Activated T-cell treated with anti-CD3 and anti-CD28 coated beads, Interleukin-2, amount 50 U/mL, for 24 hours (primary cell): ENCODE measurements at regions not wholly inside any gene's neighbourhood (a gene's known extent, or its start where the extent isn't known, plus 50 kb on each side); places are given as distances from the start of the nearest gene placed in this dataset.
"Not testable (repeated sequence)": the region's sequence is repeated elsewhere in the genome, so short reads cannot be mapped to it uniquely, and the experiment has no call there.

Source experiments
- DNase-seq: peaks from one replicate; pipeline ENCODE4 v3.0.0-alpha.2; 2020
- H3K27ac Mint-ChIP-seq: 2 replicates; pipeline ENCODE4 v1.8.0; 2020; ENCODE audit warnings: mild to moderate bottlenecking, mixed read lengths
- H3K27me3 Mint-ChIP-seq: 2 replicates; pipeline ENCODE4 v1.8.0; 2020; ENCODE audit warnings: mixed read lengths
- H3K36me3 Mint-ChIP-seq: 2 replicates; pipeline ENCODE4 v1.8.0; 2020; ENCODE audit warnings: low read depth, mixed read lengths
- H3K4me1 Mint-ChIP-seq: 2 replicates; pipeline ENCODE4 v1.8.0; 2020; ENCODE audit warnings: low read depth, mixed read lengths
- H3K4me3 Mint-ChIP-seq: 2 replicates; pipeline ENCODE4 v1.8.0; 2020; ENCODE audit warnings: mild to moderate bottlenecking, moderate library complexity, mixed read lengths
- H3K9me3 Mint-ChIP-seq: 2 replicates; pipeline ENCODE4 v1.8.0; 2020; ENCODE audit warnings: mixed read lengths

DNA sequence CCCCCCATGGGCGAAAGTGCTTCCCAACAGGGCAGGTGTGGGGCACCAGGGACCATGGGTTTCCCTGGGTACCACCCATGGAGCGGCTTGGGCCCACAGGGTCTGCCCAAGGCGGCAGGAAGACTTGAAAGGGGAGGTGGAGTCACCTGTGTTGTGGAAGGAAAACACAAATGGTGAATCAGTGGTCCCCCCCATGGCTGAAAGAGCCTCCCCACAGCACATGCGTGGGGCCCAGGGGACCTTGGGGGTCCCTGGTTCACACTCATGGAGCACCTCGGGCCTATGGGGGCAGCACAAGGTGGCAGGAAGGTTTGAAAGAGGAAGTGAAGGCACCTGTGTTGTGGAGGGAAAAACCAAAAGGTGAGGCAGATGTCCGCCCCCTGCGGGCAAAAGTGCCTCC is 581.9 kb downstream of the ALG10 start:
- H3K36me3 Mint-ChIP-seq: no peaks in the 10 kb centered on the region
- no peaks in the 10 kb centered on the region for H3K27me3 Mint-ChIP-seq
- DNase-seq: peak; percentile 5
- H3K27ac Mint-ChIP-seq: no peak overlapping the region
- H3K4me1 Mint-ChIP-seq: no peaks in the 10 kb centered on the region
- H3K4me3 Mint-ChIP-seq: no peak overlapping the region
- H3K9me3 Mint-ChIP-seq: peaks cover 36% of the 10 kb centered on the region

DNA sequence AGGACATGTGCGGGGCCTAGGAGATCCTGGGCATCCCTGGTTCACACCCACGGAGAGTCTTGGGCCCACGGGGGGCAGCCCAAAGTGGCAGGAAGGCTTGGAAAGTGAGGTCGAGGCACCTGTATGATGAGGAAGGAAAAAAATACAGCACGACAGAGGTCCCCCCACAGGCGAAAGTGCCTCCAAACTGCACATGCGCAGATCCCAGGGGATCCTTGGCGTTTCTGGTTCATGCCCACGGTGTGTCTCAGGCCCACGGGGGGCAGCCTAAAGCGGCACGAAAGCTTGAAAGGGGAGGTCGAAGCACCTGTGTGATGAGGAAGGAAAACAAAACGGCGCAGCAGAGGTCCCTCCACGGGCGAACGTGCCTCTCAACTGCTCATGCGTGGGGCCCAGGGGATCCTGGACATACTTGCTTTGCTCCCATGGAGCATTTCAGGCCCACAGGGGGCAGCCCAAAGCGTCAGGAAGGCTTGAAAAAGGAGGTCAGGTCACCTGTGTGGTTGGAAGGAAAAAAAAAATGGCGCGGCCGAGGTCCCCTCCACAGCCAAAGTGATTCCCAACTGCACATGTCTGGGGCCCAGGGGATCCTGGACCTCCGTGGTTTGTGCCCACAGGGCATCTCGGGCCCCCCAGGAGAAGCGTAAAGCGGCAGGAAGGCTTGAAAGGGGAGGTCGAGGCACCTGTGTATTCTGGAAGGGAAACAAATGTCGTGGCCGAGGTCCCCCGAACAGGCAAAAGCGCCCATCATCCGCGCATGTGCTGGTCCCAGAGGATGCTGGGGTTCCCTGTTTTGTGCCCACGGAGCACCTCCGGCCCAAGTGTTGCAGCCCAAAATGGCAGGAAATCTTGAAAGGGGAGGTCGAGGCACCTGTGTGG is 582.6 kb downstream of the ALG10 start:
- H3K4me3 Mint-ChIP-seq: no peak overlapping the region
- H3K27me3 Mint-ChIP-seq: no peaks in the 10 kb centered on the region

DNA sequence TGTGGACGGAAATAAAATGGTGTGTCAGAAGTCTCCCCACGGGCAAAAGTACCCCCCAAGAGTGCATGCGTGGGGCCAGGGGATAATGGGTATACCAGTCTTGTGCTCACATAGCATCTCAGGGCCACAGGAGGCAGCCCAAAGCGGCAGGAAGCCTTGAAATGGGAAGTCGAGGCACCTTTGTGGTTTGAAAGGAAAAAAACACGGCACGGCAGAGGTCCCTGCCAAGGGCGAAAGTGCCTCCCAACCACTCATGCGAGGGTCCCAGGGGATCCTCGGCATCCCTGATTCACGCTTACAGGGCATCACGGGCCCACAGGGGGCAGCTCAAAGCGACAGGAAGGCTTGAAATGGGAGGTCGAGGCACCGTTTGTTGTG is 583.2 kb downstream of the ALG10 start:
- H3K4me3 Mint-ChIP-seq: no peak overlapping the region
- peaks cover 36% of the 10 kb centered on the region for H3K9me3 Mint-ChIP-seq
- no peaks in the 10 kb centered on the region for H3K4me1 Mint-ChIP-seq
- DNase-seq: no peak
- no peak overlapping the region for H3K27ac Mint-ChIP-seq
- no peaks in the 10 kb centered on the region for H3K27me3 Mint-ChIP-seq
- H3K36me3 Mint-ChIP-seq: no peaks in the 10 kb centered on the region

More for the DNA sequence above, 582.6 kb downstream of the ALG10 start:
- Mint-ChIP-seq H3K27ac (no peak overlapping the region), H3K9me3 (peaks cover 36% of the 10 kb centered on the region), H3K36me3 (no peaks in the 10 kb centered on the region), H3K4me1 (no peaks in the 10 kb centered on the region)
- DNase-seq: no peak

DNA sequence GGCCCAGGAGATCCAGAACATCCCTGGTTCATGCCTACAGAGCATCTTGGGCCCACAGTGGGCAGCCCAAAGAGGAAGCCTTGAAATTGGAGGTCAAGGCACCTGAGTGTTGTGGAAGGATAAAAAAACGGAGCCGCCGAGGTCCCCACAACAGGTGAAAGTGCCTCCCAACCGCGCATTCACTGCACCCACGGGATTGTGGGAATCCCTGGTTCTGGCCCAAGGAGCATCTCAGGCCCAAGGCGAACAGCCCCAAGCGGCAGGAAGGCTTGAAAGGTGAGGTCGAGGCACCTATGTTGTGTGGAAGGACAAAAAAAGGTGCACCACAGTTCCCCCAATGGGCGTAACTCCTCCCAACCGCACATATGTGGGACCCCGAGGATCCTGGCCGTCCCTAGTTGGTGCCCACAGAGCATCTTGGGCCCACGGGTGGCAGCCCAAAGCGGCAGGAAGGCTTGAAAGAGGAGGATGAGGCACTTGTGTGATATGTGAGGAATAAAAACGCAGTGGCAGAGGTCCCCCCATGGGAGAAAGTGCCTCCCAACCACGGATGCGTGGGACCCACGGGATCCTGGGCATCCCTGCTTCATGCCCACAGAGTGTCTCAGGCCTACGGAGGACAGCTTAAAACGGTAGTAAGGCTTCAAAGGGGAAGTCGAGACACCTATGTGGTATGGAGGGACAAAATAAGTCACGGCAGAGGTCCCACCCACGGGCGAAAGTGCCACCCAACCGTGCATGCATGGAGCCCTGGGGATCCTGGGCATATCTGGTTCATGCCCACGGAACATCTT is 583.9 kb downstream of the ALG10 start:
- Mint-ChIP-seq H3K4me1 (no peaks in the 10 kb centered on the region), H3K4me3 (no peak overlapping the region), H3K36me3 (no peaks in the 10 kb centered on the region), H3K27ac (no peak overlapping the region), H3K9me3 (peaks cover 30% of the 10 kb centered on the region), H3K27me3 (no peaks in the 10 kb centered on the region)
- peak; percentile 7 for DNase-seq

GRCh38 chr12:34606749-34607519 is 584.6 kb downstream of the ALG10 start:
- H3K9me3 Mint-ChIP-seq: peaks cover 31% of the 10 kb centered on the region
- DNase-seq: peak; percentile 11
- H3K4me1 Mint-ChIP-seq: no peaks in the 10 kb centered on the region
- no peaks in the 10 kb centered on the region for H3K27me3 Mint-ChIP-seq
- H3K36me3 Mint-ChIP-seq: no peaks in the 10 kb centered on the region
- H3K27ac Mint-ChIP-seq: no peak overlapping the region
- no peak overlapping the region for H3K4me3 Mint-ChIP-seq

DNA sequence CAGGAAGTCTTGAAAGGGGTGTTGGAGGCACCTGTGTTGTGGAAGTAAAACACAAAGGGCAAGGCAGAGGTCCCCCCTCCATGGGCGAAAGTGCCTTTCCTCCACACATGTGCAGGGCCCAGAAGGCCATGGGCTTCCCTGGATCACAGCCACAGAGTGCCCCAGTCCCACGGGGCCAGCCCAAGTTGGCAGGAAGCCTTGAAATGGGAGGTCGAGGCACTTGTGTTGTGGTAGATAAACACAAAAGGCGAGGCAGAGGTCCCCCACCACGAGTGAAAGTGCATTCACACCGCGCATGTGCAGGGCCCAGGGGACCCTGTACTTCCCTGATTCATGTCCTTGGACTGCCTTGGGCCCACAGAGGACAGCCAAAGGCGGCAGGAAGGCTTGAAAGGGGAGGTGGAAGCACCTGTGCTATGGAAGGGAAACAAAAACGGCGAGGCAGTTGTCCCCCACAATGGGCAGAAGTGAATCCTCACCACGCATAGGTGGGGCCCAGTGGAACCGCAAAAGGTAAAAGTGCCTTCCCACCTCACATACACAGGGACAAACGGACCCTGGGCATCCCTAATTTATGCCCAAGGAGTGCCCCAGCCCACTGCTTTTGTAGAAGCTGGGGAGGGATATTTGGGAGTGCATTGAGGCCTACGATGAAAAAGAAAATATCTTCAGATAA is 585.4 kb downstream of the ALG10 start:
- no peaks in the 10 kb centered on the region for H3K27me3 Mint-ChIP-seq
- peaks cover 28% of the 10 kb centered on the region for H3K9me3 Mint-ChIP-seq
- peak; percentile 7 for DNase-seq
- H3K27ac Mint-ChIP-seq: no peak overlapping the region
- no peaks in the 10 kb centered on the region for H3K4me1 Mint-ChIP-seq
- H3K4me3 Mint-ChIP-seq: no peak overlapping the region
- H3K36me3 Mint-ChIP-seq: no peaks in the 10 kb centered on the region

DNA sequence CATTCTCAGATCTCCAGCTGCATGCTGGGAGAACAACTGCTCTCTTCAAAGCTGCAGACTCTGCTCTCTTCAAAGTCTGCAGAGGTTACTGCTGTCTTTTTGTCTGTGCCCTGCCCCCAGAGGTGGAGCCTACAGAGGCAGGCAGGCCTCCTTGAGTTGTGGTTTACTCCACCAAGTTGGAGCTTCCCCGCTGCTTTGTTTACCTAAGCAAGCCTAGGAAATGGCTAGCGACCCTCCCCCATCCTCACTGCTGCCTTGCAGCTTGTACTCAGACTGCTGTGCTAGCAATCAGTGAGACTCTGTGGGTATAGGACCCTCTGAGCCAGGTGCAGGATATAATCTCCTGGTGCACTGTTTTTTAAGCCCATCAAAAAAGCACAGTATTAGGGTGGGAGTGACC is 591.7 kb downstream of the ALG10 start:
- H3K36me3 Mint-ChIP-seq, H3K4me1 Mint-ChIP-seq, H3K27ac Mint-ChIP-seq, H3K27me3 Mint-ChIP-seq, H3K4me3 Mint-ChIP-seq: not testable (repeated sequence)
- DNase-seq: peak; percentile 16
- peaks cover 36% of the 10 kb centered on the region for H3K9me3 Mint-ChIP-seq

DNA sequence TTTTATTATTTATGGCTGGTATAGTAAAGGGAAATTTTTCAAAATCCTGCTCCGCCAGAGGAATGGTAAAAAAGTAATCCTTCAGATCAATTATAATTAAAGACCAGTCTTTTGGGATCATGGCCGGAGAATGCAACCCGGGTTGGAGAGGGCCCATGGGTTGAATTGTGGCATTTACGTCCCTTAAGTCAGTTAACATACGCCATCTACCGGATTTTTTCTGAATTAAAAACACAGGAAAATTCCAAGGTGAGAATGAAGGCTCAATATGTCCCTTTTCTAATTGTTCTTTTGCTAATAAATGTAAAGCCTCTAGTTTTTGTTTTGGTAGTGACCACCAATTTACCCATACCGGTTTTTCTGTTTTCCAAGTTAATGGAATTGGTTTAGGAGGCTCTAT is 602.8 kb downstream of the ALG10 start:
- H3K27me3 Mint-ChIP-seq: no peaks in the 10 kb centered on the region
- no peaks in the 10 kb centered on the region for H3K36me3 Mint-ChIP-seq
- H3K9me3 Mint-ChIP-seq: peaks cover 17% of the 10 kb centered on the region
- no peaks in the 10 kb centered on the region for H3K4me1 Mint-ChIP-seq
- no peak overlapping the region for H3K4me3 Mint-ChIP-seq
- no peak overlapping the region for H3K27ac Mint-ChIP-seq
- no peak for DNase-seq

GRCh38 chr12:34626363-34627157 is 604.3 kb downstream of the ALG10 start:
- no peak for DNase-seq
- no peaks in the 10 kb centered on the region for H3K4me1 Mint-ChIP-seq
- no peak overlapping the region for H3K27ac Mint-ChIP-seq

More at GRCh38 chr12:34626363-34627157, 604.3 kb downstream of the ALG10 start:
- Mint-ChIP-seq H3K27me3 (no peaks in the 10 kb centered on the region), H3K9me3 (peaks cover 14% of the 10 kb centered on the region), H3K36me3 (no peaks in the 10 kb centered on the region), H3K4me3 (no peak overlapping the region)
